ENCODE measurements at regions not wholly inside any gene's neighbourhood (a gene's known extent, or its start where the extent isn't known, plus 50 kb on each side); places are given as distances from the start of the nearest gene placed in this dataset.

GRCh38 chr14:87461704-87462103, 531.3 kb downstream of the GALC start:
- TF ChIP-seq POLR2A (IDR thresholded peaks at IDR 0.05) (no peak), CTCF (IDR thresholded peaks at IDR 0.05) (no peak), EP300 (IDR thresholded peaks at IDR 0.05) (no peak)
